PC-9 (cell line): ENCODE measurements at regions not wholly inside any gene's neighbourhood (a gene's known extent, or its start where the extent isn't known, plus 50 kb on each side); places are given as distances from the start of the nearest gene placed in this dataset.

Experiments used
- BruUV-seq: library from RNA; stranded (reverse); fragments of 400-500 nt; replicated peaks from 2 replicates; lab custom pipeline; 2021; lab: Mats Ljungman, UMichigan
- CTCF ChIA-PET: fragments of 300-600 bp; sonication (Branson Sonifier 250); formaldehyde crosslinking; loops from one replicate; lab custom pipeline; 2022; ENCODE audit warnings: antibody characterized with exemption; lab: Charles Lee
- POLR2A ChIA-PET: fragments of 300-600 bp; sonication (Branson Sonifier 250); formaldehyde crosslinking; loops from one replicate; lab custom pipeline; 2022; ENCODE audit warnings: antibody characterized with exemption; ENCODE audit not compliant: unreplicated experiment; lab: Charles Lee
- DNase-seq, 2 experiments: peaks; one replicate each; pipeline versions ENCODE4 v3.0.0 to v3.0.0-alpha.2; 2015 to 2022; ENCODE audit warnings: mixed read lengths in 1 of 2
- H2AFZ ChIP-seq: fragments of 200-600 bp; sonication (generic); 2 replicates; pipeline ENCODE4 v1.8.1; 2017; ENCODE audit warnings: antibody characterized with exemption
- H3F3A ChIP-seq: fragments of 200-600 bp; sonication (generic); 2 replicates; pipeline ENCODE4 v1.8.1; 2017; ENCODE audit warnings: antibody characterized with exemption, mild to moderate bottlenecking, low read depth; ENCODE audit not compliant: insufficient read depth
- H3K27ac ChIP-seq: fragments of 200-600 bp; sonication (generic); 2 replicates; pipeline ENCODE4 v1.6.1; 2016; ENCODE audit warnings: mixed run types
- H3K27me3 ChIP-seq: fragments of 200-600 bp; sonication (generic); 2 replicates; pipeline ENCODE4 v1.6.1; 2016; ENCODE audit warnings: low read depth, mixed run types; ENCODE audit not compliant: insufficient read depth
- H3K36me3 ChIP-seq: fragments of 200-600 bp; sonication (generic); 2 replicates; pipeline ENCODE4 v1.6.1; 2016; ENCODE audit warnings: low read depth, mixed run types
- H3K4me1 ChIP-seq: fragments of 200-600 bp; sonication (generic); replicated peaks from 2 replicates; pipeline ENCODE4 v1.6.1; 2016; ENCODE audit warnings: mixed run types; ENCODE audit not compliant: insufficient read depth
- H3K4me2 ChIP-seq: fragments of 200-600 bp; sonication (generic); 2 replicates; pipeline ENCODE4 v1.6.1; 2017; ENCODE audit warnings: mixed run types
- H3K4me3 ChIP-seq: fragments of 200-600 bp; sonication (generic); 2 replicates; pipeline ENCODE4 v1.6.1; 2016; ENCODE audit warnings: mixed run types
- H3K79me2 ChIP-seq: fragments of 200-600 bp; sonication (generic); 2 replicates; pipeline ENCODE4 v1.6.1; 2017; ENCODE audit warnings: low read depth, mixed run types
- H3K9me2 ChIP-seq: fragments of 200-600 bp; sonication (generic); 2 replicates; pipeline ENCODE4 v1.8.1; 2017; ENCODE audit warnings: mild to moderate bottlenecking; ENCODE audit not compliant: insufficient read depth
- H3K9me3 ChIP-seq: fragments of 200-600 bp; sonication (generic); 2 replicates; pipeline ENCODE4 v1.8.1; 2016; ENCODE audit warnings: low read depth; ENCODE audit not compliant: insufficient read depth
- H4K20me1 ChIP-seq: fragments of 200-600 bp; sonication (generic); 2 replicates; pipeline ENCODE4 v1.8.1; 2017; ENCODE audit not compliant: insufficient read depth
- CTCF ChIP-seq: fragments of 200-600 bp; sonication (generic); conservative IDR thresholded peaks from 2 replicates; pipeline ENCODE4 v1.6.1; 2017; ENCODE audit warnings: mixed run types, antibody characterized with exemption, mild to moderate bottlenecking, moderate library complexity
- EZH2 ChIP-seq: fragments of 200-600 bp; sonication (generic); IDR thresholded peaks from 2 replicates; pipeline ENCODE4 v1.8.0; 2017; ENCODE audit warnings: antibody characterized with exemption, low read depth
- intact Hi-C: fragments of 100-400 bp; cut with micrococcal nuclease; formaldehyde crosslinking; loops from one replicate; pipeline ENCODE4 v1.10.0; 2022; ENCODE audit not compliant: unreplicated experiment

DNA sequence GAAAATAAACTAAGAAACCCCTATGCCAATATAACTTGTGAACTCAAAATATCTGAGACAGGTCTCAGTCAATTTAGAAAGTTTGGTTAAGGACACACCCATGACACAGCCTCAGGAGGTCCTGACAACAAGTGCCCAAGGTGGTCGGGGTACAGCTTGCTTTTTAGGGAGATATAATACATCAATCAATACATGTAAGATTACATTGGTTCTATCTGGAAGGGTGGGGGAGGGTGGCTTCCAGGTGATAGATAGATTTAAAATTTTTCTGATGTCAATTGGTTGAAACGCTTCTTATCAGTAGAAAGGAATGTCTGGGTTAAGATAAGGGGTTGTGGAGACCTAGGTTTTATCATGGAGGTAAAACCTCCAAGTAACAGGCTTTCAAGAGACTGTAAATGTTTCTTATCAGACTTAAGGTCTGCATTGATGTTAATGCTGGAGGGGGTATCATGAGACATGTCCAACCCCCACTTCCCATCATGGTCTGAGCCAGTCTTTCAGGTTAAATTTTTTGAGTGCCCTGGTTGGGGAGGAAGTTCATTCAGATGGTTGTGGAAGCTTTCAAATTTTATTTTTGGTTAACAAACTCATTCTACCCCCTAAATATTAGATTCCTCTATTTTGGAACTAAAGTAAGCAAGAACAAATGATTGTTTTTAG lies 82.0 kb upstream of the RASSF8 start:
- peaks cover 24% of the 10 kb centered on the region for H3K4me1 ChIP-seq
- no peak overlapping the region for H3K4me2 ChIP-seq
- no TSS peak for BruUV-seq
- DNase-seq, result no peak
- intact Hi-C loops, result no loop called here
- no peaks in the 10 kb centered on the region for H3K9me3 ChIP-seq
- POLR2A ChIA-PET, result no interaction called here
- no peaks in the 10 kb centered on the region for H3K79me2 ChIP-seq
- no peaks in the 10 kb centered on the region; the same call in 1 of the 2 replicates for H3F3A ChIP-seq
- no peak overlapping the region for H3K27ac ChIP-seq
- no peak overlapping the region for H3K4me3 ChIP-seq
- CTCF ChIA-PET, result no interaction called here
- no peaks in the 10 kb centered on the region for H3K9me2 ChIP-seq
- H3K27me3 ChIP-seq, result no peaks in the 10 kb centered on the region
- TF ChIP-seq CTCF, result no peak
- TF ChIP-seq EZH2, result no peak
- no peaks in the 10 kb centered on the region for H3K36me3 ChIP-seq
- no peak overlapping the region for H2AFZ ChIP-seq
- H4K20me1 ChIP-seq, result no peaks in the 10 kb centered on the region

GRCh38 chr12:25877446-25877845 lies 81.0 kb upstream of the RASSF8 start:
- Histone ChIP-seq H3K9me2 (no peaks in the 10 kb centered on the region), H3K36me3 (no peaks in the 10 kb centered on the region), H3F3A (no peaks in the 10 kb centered on the region; the same call in 1 of the 2 replicates), H3K4me3 (no peak overlapping the region), H3K27ac (no peak overlapping the region), H2AFZ (no peak overlapping the region; the same call in 1 of the 2 replicates), H4K20me1 (no peaks in the 10 kb centered on the region), H3K4me1 (peaks cover 16% of the 10 kb centered on the region), H3K9me3 (0 out of 2 replicates have a peak, but pooled peaks cover 9% of the 10 kb centered on the region), H3K27me3 (no peaks in the 10 kb centered on the region), H3K79me2 (no peaks in the 10 kb centered on the region), H3K4me2 (no peak overlapping the region)
- BruUV-seq, result no TSS peak
- intact Hi-C loops, result no loop called here
- TF ChIP-seq CTCF, result no peak
- no peak for TF ChIP-seq EZH2
- POLR2A ChIA-PET, result no interaction called here
- no peak for DNase-seq
- CTCF ChIA-PET, result no interaction called here

GRCh38 chr12:25882266-25882665 lies 76.2 kb upstream of the RASSF8 start:
- H3K4me2 ChIP-seq, result no peak overlapping the region
- no peaks in the 10 kb centered on the region for H3K36me3 ChIP-seq
- H3K4me1 ChIP-seq, result peaks cover 12% of the 10 kb centered on the region
- H3K27me3 ChIP-seq, result no peaks in the 10 kb centered on the region
- H3K9me2 ChIP-seq, result no peaks in the 10 kb centered on the region
- ChIA-PET CTCF (no interaction called here), POLR2A (no interaction called here)
- BruUV-seq, result no TSS peak
- no peaks in the 10 kb centered on the region for H3K79me2 ChIP-seq
- H3K9me3 ChIP-seq, result 0 out of 2 replicates have a peak, but pooled peaks cover 9% of the 10 kb centered on the region
- H3K27ac ChIP-seq, result no peak overlapping the region
- H3F3A ChIP-seq, result no peaks in the 10 kb centered on the region; the same call in 1 of the 2 replicates
- intact Hi-C loops, result no loop called here
- H2AFZ ChIP-seq, result no peak overlapping the region
- no peak for TF ChIP-seq CTCF
- H4K20me1 ChIP-seq, result no peaks in the 10 kb centered on the region
- DNase-seq, result no peak
- no peak overlapping the region for H3K4me3 ChIP-seq
